ENCODE measurements at regions not wholly inside any gene's neighbourhood (a gene's known extent, or its start where the extent isn't known, plus 50 kb on each side); places are given as distances from the start of the nearest gene placed in this dataset.

- DNase-seq: no peak
Observed at GRCh38 chr4:71243091-71243833, 95.6 kb upstream of the SLC4A4 start.

- no peak for DNase-seq
Observed at GRCh38 chr4:71247706-71248105, 91.1 kb upstream of the SLC4A4 start.

GRCh38 chr4:71251261-71251660 is 87.6 kb upstream of the SLC4A4 start:
- no peak for DNase-seq

- DNase-seq: no peak
Observed at GRCh38 chr4:71253545-71253944, 85.3 kb upstream of the SLC4A4 start.

GRCh38 chr4:71254451-71255012 is 84.3 kb upstream of the SLC4A4 start:
- DNase-seq: no peak

- no peak for DNase-seq
Observed at GRCh38 chr4:71255976-71256375, 82.8 kb upstream of the SLC4A4 start.

- no peak for DNase-seq
Observed at GRCh38 chr4:71257761-71258160, 81.1 kb upstream of the SLC4A4 start.

GRCh38 chr4:71258323-71258722 is 80.5 kb upstream of the SLC4A4 start:
- DNase-seq: no peak

- no peak for DNase-seq
Observed at GRCh38 chr4:71259280-71259679, 79.5 kb upstream of the SLC4A4 start.

- DNase-seq: no peak
Observed at GRCh38 chr4:71259911-71260331, 78.9 kb upstream of the SLC4A4 start.

- no peak for DNase-seq
Observed at GRCh38 chr4:71260544-71260943, 78.3 kb upstream of the SLC4A4 start.

- no peak for DNase-seq
Observed at GRCh38 chr4:71261001-71261400, 77.8 kb upstream of the SLC4A4 start.

- no peak for DNase-seq
Observed at GRCh38 chr4:71261633-71262121, 77.1 kb upstream of the SLC4A4 start.

- DNase-seq: no peak
Observed at GRCh38 chr4:71262161-71262560, 76.7 kb upstream of the SLC4A4 start.

- DNase-seq: no peak
Observed at GRCh38 chr4:71266090-71266794, 72.6 kb upstream of the SLC4A4 start.

GRCh38 chr4:71267244-71267643 is 71.6 kb upstream of the SLC4A4 start:
- no peak for DNase-seq

- DNase-seq: no peak
Observed at GRCh38 chr4:71268166-71268565, 70.7 kb upstream of the SLC4A4 start.

GRCh38 chr4:71269233-71269632 is 69.6 kb upstream of the SLC4A4 start:
- no peak for DNase-seq

GRCh38 chr4:71270901-71271300 is 67.9 kb upstream of the SLC4A4 start:
- DNase-seq: peak; percentile 23 to 45

GRCh38 chr4:71272976-71273375 is 65.8 kb upstream of the SLC4A4 start:
- DNase-seq: no peak

GRCh38 chr4:71275004-71275403 is 63.8 kb upstream of the SLC4A4 start:
- no peak for DNase-seq

- DNase-seq: no peak
Observed at GRCh38 chr4:71275570-71275969, 63.2 kb upstream of the SLC4A4 start.

GRCh38 chr4:71277353-71277752 is 61.5 kb upstream of the SLC4A4 start:
- DNase-seq: no peak

GRCh38 chr4:71283642-71284257 is 55.1 kb upstream of the SLC4A4 start:
- DNase-seq: no peak

All from SHP77 (cell line).